Adrenal gland (tissue), 5 donors: ENCODE measurements at regions not wholly inside any gene's neighbourhood (a gene's known extent, or its start where the extent isn't known, plus 50 kb on each side); places are given as distances from the start of the nearest gene placed in this dataset.
"Not testable (repeated sequence)": the region's sequence is repeated elsewhere in the genome, so short reads cannot be mapped to it uniquely, and the experiment has no call there.

Experiments used
- CTCF ChIP-seq, 6 experiments: fragments of 450-650 bp in 4 of 6; fragments of 200-600 bp in 2 of 6; sonication (generic) in 1 of 6; IDR thresholded peaks; 1 replicate in 5 of 6; 2 replicates in 1 of 6; pipeline versions ENCODE4 v1.5.1 to v1.8.0; 2016 to 2021; ENCODE audit warnings: antibody characterized with exemption in 6 of 6, mild to moderate bottlenecking in 2 of 6, moderate library complexity in 1 of 6
- POLR2A ChIP-seq, 2 donors: fragments of 450-650 bp; IDR thresholded peaks; one replicate each; pipeline ENCODE4 v1.6.1; 2017; ENCODE audit warnings: antibody characterized with exemption in 2 of 2, mild to moderate bottlenecking in 2 of 2, moderate library complexity in 1 of 2
- donor health status: DM: no; HTN: no; CAD: no.

- not testable (repeated sequence) for TF ChIP-seq CTCF, POLR2A (IDR thresholded peaks at IDR 0.05)
Measured at GRCh38 chr1:120557605-120558302, 142.9 kb downstream of the NBPF8 start.
